Muscle layer of duodenum (tissue), 2 donors: ENCODE measurements at regions not wholly inside any gene's neighbourhood (a gene's known extent, or its start where the extent isn't known, plus 50 kb on each side); places are given as distances from the start of the nearest gene placed in this dataset.
"Not testable (repeated sequence)": the region's sequence is repeated elsewhere in the genome, so short reads cannot be mapped to it uniquely, and the experiment has no call there.

Experiments used
- H3K27ac ChIP-seq: one replicate; pipeline ENCODE4 v1.7.0; 2013; ENCODE audit warnings: mild to moderate bottlenecking, low read length
- H3K27me3 ChIP-seq: one replicate; pipeline ENCODE4 v1.7.0; 2013; ENCODE audit warnings: low read depth, mild to moderate bottlenecking, control low read depth, low read length
- H3K36me3 ChIP-seq, 2 donors: one replicate each; pipeline ENCODE4 v1.7.0; 2013; ENCODE audit warnings: low read length in 2 of 2, control low read depth in 1 of 2, mild to moderate bottlenecking in 1 of 2; ENCODE audit not compliant: insufficient read depth in 2 of 2, control insufficient read depth in 1 of 2
- H3K4me1 ChIP-seq, 2 donors: one replicate each; pipeline ENCODE4 v1.7.0; 2013; ENCODE audit warnings: low read length in 2 of 2, mild to moderate bottlenecking in 2 of 2, control low read depth in 1 of 2, moderate library complexity in 1 of 2; ENCODE audit not compliant: insufficient read depth in 2 of 2, control insufficient read depth in 1 of 2
- H3K4me3 ChIP-seq, 2 donors: one replicate each; pipeline ENCODE4 v1.7.0; 2013; ENCODE audit warnings: low read length in 2 of 2, low read depth in 1 of 2, mild to moderate bottlenecking in 1 of 2
- H3K9me3 ChIP-seq, 2 donors: one replicate each; pipeline ENCODE4 v1.7.0; 2013; ENCODE audit warnings: low read length in 2 of 2, control low read depth in 1 of 2, mild to moderate bottlenecking in 1 of 2; ENCODE audit not compliant: control insufficient read depth in 1 of 2
- donor health status: healthy.

DNA sequence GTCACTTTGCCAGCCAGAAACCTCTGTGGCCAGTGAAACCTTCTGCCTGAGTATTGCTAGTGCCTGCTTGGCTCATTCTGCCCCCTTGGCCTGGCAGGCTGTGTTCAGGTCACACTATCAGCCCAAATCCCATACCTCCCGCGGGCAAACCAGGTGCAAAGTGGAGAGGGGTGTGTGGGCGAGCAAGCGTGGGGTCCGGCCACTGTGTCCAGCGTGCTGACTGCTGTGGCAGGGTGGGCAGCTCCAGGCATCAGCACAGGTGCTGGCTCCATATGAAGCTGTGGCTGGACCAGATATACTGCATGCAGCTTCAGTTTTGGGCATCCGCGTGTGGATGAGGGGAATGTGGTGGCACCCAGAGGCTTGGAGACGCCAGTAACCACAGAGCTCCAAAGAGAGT, 576.5 kb upstream of the EDIL3 start:
- H3K9me3 ChIP-seq, result no peaks in the 10 kb centered on the region
- H3K36me3 ChIP-seq, result no peaks in the 10 kb centered on the region
- no peaks in the 10 kb centered on the region for H3K27me3 ChIP-seq
- H3K27ac ChIP-seq, result no peak overlapping the region
- no peak overlapping the region for H3K4me3 ChIP-seq
- H3K4me1 ChIP-seq, result no peaks in the 10 kb centered on the region

GRCh38 chr5:84961903-84962302, 577.2 kb upstream of the EDIL3 start:
- H3K36me3 ChIP-seq, result no peaks in the 10 kb centered on the region
- H3K9me3 ChIP-seq, result no peaks in the 10 kb centered on the region
- no peaks in the 10 kb centered on the region for H3K4me1 ChIP-seq
- H3K4me3 ChIP-seq, result no peak overlapping the region
- H3K27ac ChIP-seq, result no peak overlapping the region
- H3K27me3 ChIP-seq, result no peaks in the 10 kb centered on the region

DNA sequence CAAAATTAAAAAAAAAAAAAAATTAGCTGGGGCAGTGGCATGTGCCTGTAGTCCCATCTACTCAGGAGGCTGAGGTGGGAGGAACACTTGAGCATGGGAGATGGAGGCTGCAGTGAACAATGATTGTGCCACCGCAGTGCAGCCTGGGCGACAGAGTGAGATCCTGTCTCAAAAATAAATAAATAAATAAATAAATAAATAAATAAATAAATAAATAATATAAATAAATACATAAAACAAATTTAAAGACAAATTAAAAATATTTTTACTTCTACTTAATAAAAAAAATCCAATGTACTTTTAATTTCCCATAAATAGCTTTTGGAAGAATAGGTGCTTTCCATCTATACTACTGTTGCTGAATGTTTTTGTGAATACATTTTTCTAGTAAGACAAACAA, 598.4 kb upstream of the EDIL3 start:
- no peaks in the 10 kb centered on the region for H3K9me3 ChIP-seq
- no peaks in the 10 kb centered on the region for H3K36me3 ChIP-seq
- no peak overlapping the region for H3K27ac ChIP-seq
- H3K4me1 ChIP-seq, result no peaks in the 10 kb centered on the region
- no peak overlapping the region for H3K4me3 ChIP-seq
- no peaks in the 10 kb centered on the region for H3K27me3 ChIP-seq

- Histone ChIP-seq H3K36me3 (no peaks in the 10 kb centered on the region), H3K27ac (no peak overlapping the region), H3K27me3 (no peaks in the 10 kb centered on the region), H3K4me3 (no peak overlapping the region), H3K9me3 (no peaks in the 10 kb centered on the region), H3K4me1 (no peaks in the 10 kb centered on the region)
Observed at GRCh38 chr5:84985148-84985547, 600.5 kb upstream of the EDIL3 start.

GRCh38 chr5:84986688-84987087, 602.0 kb upstream of the EDIL3 start:
- no peaks in the 10 kb centered on the region for H3K9me3 ChIP-seq
- no peaks in the 10 kb centered on the region for H3K36me3 ChIP-seq
- H3K4me1 ChIP-seq, result no peaks in the 10 kb centered on the region
- no peak overlapping the region for H3K4me3 ChIP-seq
- H3K27me3 ChIP-seq, result no peaks in the 10 kb centered on the region
- H3K27ac ChIP-seq, result no peak overlapping the region

- Histone ChIP-seq H3K36me3 (no peaks in the 10 kb centered on the region), H3K9me3 (no peaks in the 10 kb centered on the region), H3K4me1 (no peaks in the 10 kb centered on the region), H3K27me3 (no peaks in the 10 kb centered on the region), H3K27ac (no peak overlapping the region), H3K4me3 (no peak overlapping the region)
Observed at GRCh38 chr5:85000671-85001070, 616.0 kb upstream of the EDIL3 start.

GRCh38 chr5:85002026-85002425, 617.3 kb upstream of the EDIL3 start:
- not testable (repeated sequence) for H3K27ac ChIP-seq, H3K4me3 ChIP-seq, H3K27me3 ChIP-seq, H3K4me1 ChIP-seq, H3K36me3 ChIP-seq, H3K9me3 ChIP-seq

- no peaks in the 10 kb centered on the region for H3K36me3 ChIP-seq
- no peaks in the 10 kb centered on the region for H3K9me3 ChIP-seq
- H3K27me3 ChIP-seq, result no peaks in the 10 kb centered on the region
- no peak overlapping the region for H3K27ac ChIP-seq
- H3K4me3 ChIP-seq, result no peak overlapping the region
- no peaks in the 10 kb centered on the region for H3K4me1 ChIP-seq
Observed at GRCh38 chr5:85010014-85010562, 625.4 kb upstream of the EDIL3 start.

- Histone ChIP-seq H3K27ac (no peak overlapping the region), H3K4me1 (no peaks in the 10 kb centered on the region), H3K27me3 (no peaks in the 10 kb centered on the region), H3K4me3 (no peak overlapping the region), H3K9me3 (peaks cover 0 to 4% of the 10 kb centered on the region in 2 donors), H3K36me3 (no peaks in the 10 kb centered on the region)
Observed at GRCh38 chr5:85017261-85017660, 632.6 kb upstream of the EDIL3 start.

GRCh38 chr5:85030316-85031084, 645.8 kb upstream of the EDIL3 start:
- Histone ChIP-seq H3K4me3 (no peak overlapping the region), H3K4me1 (no peaks in the 10 kb centered on the region), H3K9me3 (no peaks in the 10 kb centered on the region), H3K27ac (no peak overlapping the region), H3K27me3 (no peaks in the 10 kb centered on the region), H3K36me3 (no peaks in the 10 kb centered on the region)

- Histone ChIP-seq H3K9me3 (no peaks in the 10 kb centered on the region), H3K27ac (no peak overlapping the region), H3K36me3 (no peaks in the 10 kb centered on the region), H3K4me1 (no peaks in the 10 kb centered on the region), H3K4me3 (no peak overlapping the region), H3K27me3 (no peaks in the 10 kb centered on the region)
Observed at GRCh38 chr5:85049020-85049419, 664.3 kb upstream of the EDIL3 start.

- H3K27ac ChIP-seq, result no peak overlapping the region
- no peaks in the 10 kb centered on the region for H3K36me3 ChIP-seq
- no peaks in the 10 kb centered on the region for H3K27me3 ChIP-seq
- H3K4me1 ChIP-seq, result no peaks in the 10 kb centered on the region
- no peak overlapping the region for H3K4me3 ChIP-seq
- H3K9me3 ChIP-seq, result no peaks in the 10 kb centered on the region
Observed at GRCh38 chr5:85052826-85053225, 668.1 kb upstream of the EDIL3 start.
